Transverse colon (tissue), 4 donors: ENCODE measurements at regions not wholly inside any gene's neighbourhood (a gene's known extent, or its start where the extent isn't known, plus 50 kb on each side); places are given as distances from the start of the nearest gene placed in this dataset.

Source experiments
- EP300 ChIP-seq: sonication (generic); formaldehyde crosslinking; IDR thresholded peaks from one replicate; pipeline ENCODE4 v1.6.1; 2017; ENCODE audit warnings: antibody characterized with exemption, low read depth
- POLR2A ChIP-seq: fragments of 450-650 bp; IDR thresholded peaks from one replicate; pipeline ENCODE4 v1.6.1; 2016; ENCODE audit warnings: antibody characterized with exemption, mild to moderate bottlenecking, moderate library complexity
- POLR2AphosphoS5 ChIP-seq, 3 donors: sonication (generic); formaldehyde crosslinking; IDR thresholded peaks; one replicate each; pipeline ENCODE4 v1.6.1; 2016; ENCODE audit warnings: antibody characterized with exemption in 3 of 3
- TF ChIP-seq, protein P1 (sequence below), 5 experiments: fragments of 200-600 bp in 3 of 5; fragments of 450-650 bp in 2 of 5; sonication (generic) in 3 of 5; IDR thresholded peaks; 1 replicate in 2 of 5; 2 replicates in 3 of 5; pipeline ENCODE4 v1.5.1; 2016 to 2017; ENCODE audit warnings: antibody characterized with exemption in 5 of 5, inconsistent platforms in 3 of 5, mild to moderate bottlenecking in 2 of 5, moderate library complexity in 1 of 5

DNA sequence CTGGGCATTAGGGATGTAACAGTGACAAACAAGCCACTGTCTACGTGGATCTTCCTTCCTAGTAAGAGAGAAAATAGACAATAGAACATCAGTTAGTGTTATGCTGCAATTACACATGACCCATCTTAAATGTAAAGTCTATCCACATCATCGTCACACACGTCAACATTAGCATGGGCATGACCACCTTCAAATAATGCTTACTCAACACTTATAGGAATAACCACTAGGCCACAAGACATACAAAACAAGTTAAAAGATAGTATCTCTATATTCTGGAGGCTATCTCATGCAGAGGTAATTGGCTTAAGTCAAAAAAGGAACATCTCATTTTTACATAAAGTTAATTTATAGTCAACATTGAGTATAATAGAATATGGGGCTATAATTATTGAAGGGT is 156.5 kb downstream of the MOXD1 start:
- TF ChIP-seq, protein P1, sequence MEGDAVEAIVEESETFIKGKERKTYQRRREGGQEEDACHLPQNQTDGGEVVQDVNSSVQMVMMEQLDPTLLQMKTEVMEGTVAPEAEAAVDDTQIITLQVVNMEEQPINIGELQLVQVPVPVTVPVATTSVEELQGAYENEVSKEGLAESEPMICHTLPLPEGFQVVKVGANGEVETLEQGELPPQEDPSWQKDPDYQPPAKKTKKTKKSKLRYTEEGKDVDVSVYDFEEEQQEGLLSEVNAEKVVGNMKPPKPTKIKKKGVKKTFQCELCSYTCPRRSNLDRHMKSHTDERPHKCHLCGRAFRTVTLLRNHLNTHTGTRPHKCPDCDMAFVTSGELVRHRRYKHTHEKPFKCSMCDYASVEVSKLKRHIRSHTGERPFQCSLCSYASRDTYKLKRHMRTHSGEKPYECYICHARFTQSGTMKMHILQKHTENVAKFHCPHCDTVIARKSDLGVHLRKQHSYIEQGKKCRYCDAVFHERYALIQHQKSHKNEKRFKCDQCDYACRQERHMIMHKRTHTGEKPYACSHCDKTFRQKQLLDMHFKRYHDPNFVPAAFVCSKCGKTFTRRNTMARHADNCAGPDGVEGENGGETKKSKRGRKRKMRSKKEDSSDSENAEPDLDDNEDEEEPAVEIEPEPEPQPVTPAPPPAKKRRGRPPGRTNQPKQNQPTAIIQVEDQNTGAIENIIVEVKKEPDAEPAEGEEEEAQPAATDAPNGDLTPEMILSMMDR (IDR thresholded peaks at IDR 0.05): no peak
- TF ChIP-seq POLR2AphosphoS5 (IDR thresholded peaks at IDR 0.05): no peak
- TF ChIP-seq EP300: no peak
- TF ChIP-seq POLR2A: no peak
